EL (cell line): ENCODE measurements at regions not wholly inside any gene's neighbourhood (a gene's known extent, or its start where the extent isn't known, plus 50 kb on each side); places are given as distances from the start of the nearest gene placed in this dataset.

ENCODE experiments used
- DNase-seq: peaks from one replicate; pipeline ENCODE4 v3.0.0-alpha.2; 2016

- DNase-seq = no peak
Measured at GRCh38 chr10:27599546-27599945, 95.4 kb downstream of the RAB18 start.

GRCh38 chr10:27600930-27601329, 96.8 kb downstream of the RAB18 start:
- DNase-seq = no peak

- DNase-seq = no peak
Measured at GRCh38 chr10:27601503-27601902, 97.4 kb downstream of the RAB18 start.

GRCh38 chr10:27601946-27602538, 97.9 kb downstream of the RAB18 start:
- DNase-seq = no peak

- DNase-seq = no peak
Measured at GRCh38 chr10:27603104-27603503, 99.0 kb downstream of the RAB18 start.

- no peak for DNase-seq
Measured at GRCh38 chr10:27605318-27605717, 101.2 kb downstream of the RAB18 start.

GRCh38 chr10:27607591-27607990, 103.5 kb downstream of the RAB18 start:
- DNase-seq = no peak

- peak; percentile 77 for DNase-seq
Measured at GRCh38 chr10:27611236-27611635, 107.1 kb downstream of the RAB18 start.

- DNase-seq = no peak
Measured at GRCh38 chr10:27611744-27612550, 107.8 kb downstream of the RAB18 start.

GRCh38 chr10:27612551-27613035, 108.5 kb downstream of the RAB18 start:
- DNase-seq = no peak

- DNase-seq = no peak
Measured at GRCh38 chr10:27614776-27615175, 110.7 kb downstream of the RAB18 start.

GRCh38 chr10:27618036-27618615, 114.0 kb downstream of the RAB18 start:
- no peak for DNase-seq

- no peak for DNase-seq
Measured at GRCh38 chr10:27618906-27619305, 114.8 kb downstream of the RAB18 start.

- no peak for DNase-seq
Measured at GRCh38 chr10:27619329-27619728, 115.2 kb downstream of the RAB18 start.

GRCh38 chr10:27620430-27621397, 116.6 kb downstream of the RAB18 start:
- peak; percentile 77 for DNase-seq

GRCh38 chr10:27621461-27621860, 117.4 kb downstream of the RAB18 start:
- no peak for DNase-seq

- no peak for DNase-seq
Measured at GRCh38 chr10:27622596-27622995, 118.5 kb downstream of the RAB18 start.
